WTC11 (cell line): ENCODE measurements at regions not wholly inside any gene's neighbourhood (a gene's known extent, or its start where the extent isn't known, plus 50 kb on each side); places are given as distances from the start of the nearest gene placed in this dataset.

ENCODE experiments used
- ATAC-seq: fragments of 200-7000 bp; cut with Tn5 transposase; 2 replicates; pipeline ENCODE4 v1.10.0; 2021; ENCODE audit warnings: mild to moderate bottlenecking, moderate library complexity
- CTCF ChIA-PET: fragments of 300-600 bp; sonication (Branson Sonifier 250); formaldehyde crosslinking; loops from one replicate; lab custom pipeline; 2021; ENCODE audit warnings: antibody characterized with exemption; lab: Charles Lee
- POLR2A ChIA-PET: fragments of 350-600 bp; sonication (Branson Sonifier 250); formaldehyde crosslinking; loops from one replicate; lab custom pipeline; 2021; ENCODE audit warnings: antibody characterized with exemption; lab: Charles Lee
- DNase-seq: peaks from one replicate; pipeline ENCODE4 v3.0.0; 2021; ENCODE audit warnings: low spot score
- H3K27ac Mint-ChIP-seq: 2 replicates; pipeline ENCODE4 v1.8.0; 2021; ENCODE audit warnings: mixed read lengths
- H3K27me3 Mint-ChIP-seq: 2 replicates; pipeline ENCODE4 v1.8.0; 2021; ENCODE audit warnings: low read depth, mild to moderate bottlenecking, moderate library complexity, mixed read lengths
- H3K36me3 Mint-ChIP-seq: 2 replicates; pipeline ENCODE4 v1.8.0; 2021; ENCODE audit warnings: mixed read lengths
- H3K4me1 Mint-ChIP-seq: 2 replicates; pipeline ENCODE4 v1.8.0; 2022; ENCODE audit warnings: mixed read lengths
- H3K4me3 Mint-ChIP-seq: 2 replicates; pipeline ENCODE4 v1.8.0; 2021; ENCODE audit warnings: mild to moderate bottlenecking, moderate library complexity, mixed read lengths
- H3K9me3 Mint-ChIP-seq: 2 replicates; pipeline ENCODE4 v1.8.0; 2021; ENCODE audit warnings: mixed read lengths
- AFF4 ChIP-seq: sonication (generic); formaldehyde crosslinking; IDR thresholded peaks from 2 replicates; pipeline ENCODE4 v1.8.1; 2023; ENCODE audit warnings: mild to moderate bottlenecking, missing genetic modification reagents, borderline replicate concordance
- ATF2 ChIP-seq: sonication (generic); formaldehyde crosslinking; IDR thresholded peaks from 2 replicates; pipeline ENCODE4 v1.8.1; 2022; ENCODE audit warnings: low read depth, missing genetic modification reagents, borderline replicate concordance
- CDX4 ChIP-seq: fragments of 250-450 bp; sonication (Bioruptor Pico); IDR thresholded peaks from 2 replicates; pipeline ENCODE4 v1.9.0; 2021; ENCODE audit warnings: moderate library complexity, mild to moderate bottlenecking, inconsistent platforms, borderline replicate concordance
- E2F5 ChIP-seq: sonication (generic); formaldehyde crosslinking; IDR thresholded peaks from 2 replicates; pipeline ENCODE4 v1.8.1; 2022; ENCODE audit warnings: mild to moderate bottlenecking, moderate library complexity, missing genetic modification reagents
- FOXP1 ChIP-seq: sonication (generic); formaldehyde crosslinking; IDR thresholded peaks from 2 replicates; pipeline ENCODE4 v1.8.0; 2022; ENCODE audit warnings: missing genetic modification reagents, mild to moderate bottlenecking, moderate library complexity, borderline replicate concordance
- MAX ChIP-seq: sonication (generic); formaldehyde crosslinking; IDR thresholded peaks from 2 replicates; pipeline ENCODE4 v1.8.0; 2022; ENCODE audit warnings: mild to moderate bottlenecking, missing genetic modification reagents
- MXD4 ChIP-seq: fragments of 250-450 bp; sonication (Bioruptor Pico); IDR thresholded peaks from 2 replicates; pipeline ENCODE4 v1.8.0; 2021; ENCODE audit warnings: mild to moderate bottlenecking, moderate library complexity, borderline replicate concordance
- NR1H2 ChIP-seq: sonication (generic); formaldehyde crosslinking; IDR thresholded peaks from 2 replicates; pipeline ENCODE4 v1.9.0; 2021; ENCODE audit warnings: mild to moderate bottlenecking, moderate library complexity, missing genetic modification reagents
- PRDM15 ChIP-seq: sonication (generic); formaldehyde crosslinking; IDR thresholded peaks from 2 replicates; pipeline ENCODE4 v1.8.0; 2022; ENCODE audit warnings: missing genetic modification reagents
- SOX15 ChIP-seq: fragments of 250-450 bp; sonication (Bioruptor Pico); IDR thresholded peaks from 2 replicates; pipeline ENCODE4 v1.9.0; 2021; ENCODE audit warnings: mild to moderate bottlenecking
- USF2 ChIP-seq: sonication (generic); formaldehyde crosslinking; IDR thresholded peaks from 2 replicates; pipeline ENCODE4 v1.8.1; 2023; ENCODE audit warnings: mild to moderate bottlenecking, missing genetic modification reagents, moderate library complexity
- ZNF263 ChIP-seq: sonication (generic); formaldehyde crosslinking; IDR thresholded peaks from 2 replicates; pipeline ENCODE4 v1.8.1; 2022; ENCODE audit warnings: low read depth, mild to moderate bottlenecking, moderate library complexity, missing genetic modification reagents
- ZNF281 ChIP-seq: sonication (generic); formaldehyde crosslinking; IDR thresholded peaks from 2 replicates; pipeline ENCODE4 v1.8.0; 2023; ENCODE audit warnings: mild to moderate bottlenecking, missing genetic modification reagents
- ZNF416 ChIP-seq: fragments of 250-450 bp; sonication (Bioruptor Pico); IDR thresholded peaks from 2 replicates; pipeline ENCODE4 v1.9.0; 2021; ENCODE audit warnings: mild to moderate bottlenecking, inconsistent platforms
- ZSCAN18 ChIP-seq: fragments of 250-450 bp; sonication (Bioruptor Pico); IDR thresholded peaks from 2 replicates; pipeline ENCODE4 v2.1.2; 2022; ENCODE audit warnings: mild to moderate bottlenecking, moderate library complexity

GRCh38 chr3:80870476-80871041, 890.9 kb downstream of the GBE1 start:
- ATAC-seq (peak; percentile 51), DNase-seq (no peak)
- Mint-ChIP-seq H3K4me1 (no peaks in the 10 kb centered on the region), H3K27ac (no peak overlapping the region), H3K36me3 (no peaks in the 10 kb centered on the region; the same call in 1 of the 2 replicates), H3K9me3 (peaks cover 34% of the 10 kb centered on the region), H3K27me3 (no peaks in the 10 kb centered on the region), H3K4me3 (no peak overlapping the region)
- ChIA-PET CTCF (no interaction called here), POLR2A (no interaction called here)
- TF ChIP-seq FOXP1 = 0 out of 2 replicates have a peak, but pooled peaks have one; percentile 22
- no peak for TF ChIP-seq E2F5 (CRISPR knock-in tag)
- TF ChIP-seq MAX (CRISPR knock-in tag) = no peak

- no peaks in the 10 kb centered on the region for H3K36me3 Mint-ChIP-seq
- H3K4me3 Mint-ChIP-seq = no peak overlapping the region
- DNase-seq = no peak
- CTCF ChIA-PET = no interaction called here
- no peaks in the 10 kb centered on the region for H3K27me3 Mint-ChIP-seq
- no peaks in the 10 kb centered on the region for H3K4me1 Mint-ChIP-seq
- 0 out of 2 replicates have a peak, but pooled peaks cover 4% of the 10 kb centered on the region for H3K9me3 Mint-ChIP-seq
- H3K27ac Mint-ChIP-seq = no peak overlapping the region
- POLR2A ChIA-PET = no interaction called here
- no peak for ATAC-seq
- no peak for TF ChIP-seq ATF2
- no peak for TF ChIP-seq PRDM15
- no peak for TF ChIP-seq NR1H2
- TF ChIP-seq ZNF281 = no peak
- TF ChIP-seq AFF4 (CRISPR knock-in tag) = no peak
- TF ChIP-seq SOX15 (CRISPR knock-in tag) = no peak
- TF ChIP-seq ZNF416 (CRISPR knock-in tag) = no peak
- TF ChIP-seq CDX4 = no peak
- TF ChIP-seq ZSCAN18 = no peak
- TF ChIP-seq MXD4 (CRISPR knock-in tag) = no peak
- no peak for TF ChIP-seq USF2 (CRISPR knock-in tag)
- TF ChIP-seq E2F5 (CRISPR knock-in tag) = no peak
- TF ChIP-seq ZNF263 (CRISPR knock-in tag) = no peak
- TF ChIP-seq MAX (CRISPR knock-in tag) = no peak
These were observed 906.0 kb downstream of the GBE1 start for GRCh38 chr3:80855482-80855881.
